BE2C (cell line): ENCODE measurements at regions not wholly inside any gene's neighbourhood (a gene's known extent, or its start where the extent isn't known, plus 50 kb on each side); places are given as distances from the start of the nearest gene placed in this dataset.

Source experiments
- DNase-seq: peaks from one replicate; pipeline ENCODE4 v3.0.0-alpha.2; 2020
- H3K27me3 ChIP-seq: fragments of 250-450 bp; sonication (Bioruptor Pico); 2 replicates; pipeline ENCODE4 v1.5.1; 2020; ENCODE audit warnings: mild to moderate bottlenecking
- H3K36me3 ChIP-seq: fragments of 250-450 bp; sonication (Bioruptor Pico); 2 replicates; pipeline ENCODE4 v1.5.1; 2020; ENCODE audit warnings: mild to moderate bottlenecking
- H3K4me1 ChIP-seq: fragments of 250-450 bp; sonication (Bioruptor Pico); 2 replicates; pipeline ENCODE4 v1.5.1; 2020
- H3K4me3 ChIP-seq: 2 replicates; pipeline ENCODE4 v1.5.1; 2011; ENCODE audit warnings: low read depth, low read length
- H3K9me3 ChIP-seq: fragments of 250-450 bp; sonication (Bioruptor Pico); 2 replicates; pipeline ENCODE4 v1.5.1; 2020
- TF ChIP-seq, protein P1 (sequence below): IDR thresholded peaks from 2 replicates; pipeline ENCODE4 v1.5.1; 2012; ENCODE audit warnings: mild to moderate bottlenecking, low read depth, low read length

DNA sequence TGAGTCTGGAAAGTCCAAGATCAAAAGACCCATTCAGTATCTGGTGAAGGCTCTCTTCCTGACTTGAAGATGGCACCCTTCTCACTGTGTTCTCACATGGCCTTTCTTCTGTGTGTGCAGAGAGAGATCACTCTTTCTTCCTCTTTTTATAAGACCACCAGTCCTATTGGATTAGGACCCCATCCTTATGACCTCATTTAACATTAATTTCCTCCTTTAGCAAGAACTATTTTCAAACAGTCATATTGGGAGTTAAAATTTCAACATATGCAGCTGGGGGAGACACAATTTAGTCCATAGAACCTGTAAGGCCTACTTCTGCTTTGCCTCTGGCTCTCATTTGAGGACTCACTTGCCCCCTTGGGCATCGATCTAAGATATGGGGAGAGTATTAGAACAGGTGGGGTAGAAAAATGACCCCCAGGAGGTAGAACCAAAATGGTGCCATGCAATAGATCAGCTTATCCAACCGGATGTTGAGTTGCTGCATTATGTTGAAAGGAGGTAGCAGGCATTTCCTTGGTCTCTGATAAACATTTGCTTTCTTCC is 78.4 kb upstream of the ATXN1 start:
- no peaks in the 10 kb centered on the region for H3K4me1 ChIP-seq
- no peaks in the 10 kb centered on the region for H3K9me3 ChIP-seq
- no peaks in the 10 kb centered on the region for H3K27me3 ChIP-seq
- H3K36me3 ChIP-seq: no peaks in the 10 kb centered on the region
- no peak for DNase-seq
- TF ChIP-seq, protein P1, sequence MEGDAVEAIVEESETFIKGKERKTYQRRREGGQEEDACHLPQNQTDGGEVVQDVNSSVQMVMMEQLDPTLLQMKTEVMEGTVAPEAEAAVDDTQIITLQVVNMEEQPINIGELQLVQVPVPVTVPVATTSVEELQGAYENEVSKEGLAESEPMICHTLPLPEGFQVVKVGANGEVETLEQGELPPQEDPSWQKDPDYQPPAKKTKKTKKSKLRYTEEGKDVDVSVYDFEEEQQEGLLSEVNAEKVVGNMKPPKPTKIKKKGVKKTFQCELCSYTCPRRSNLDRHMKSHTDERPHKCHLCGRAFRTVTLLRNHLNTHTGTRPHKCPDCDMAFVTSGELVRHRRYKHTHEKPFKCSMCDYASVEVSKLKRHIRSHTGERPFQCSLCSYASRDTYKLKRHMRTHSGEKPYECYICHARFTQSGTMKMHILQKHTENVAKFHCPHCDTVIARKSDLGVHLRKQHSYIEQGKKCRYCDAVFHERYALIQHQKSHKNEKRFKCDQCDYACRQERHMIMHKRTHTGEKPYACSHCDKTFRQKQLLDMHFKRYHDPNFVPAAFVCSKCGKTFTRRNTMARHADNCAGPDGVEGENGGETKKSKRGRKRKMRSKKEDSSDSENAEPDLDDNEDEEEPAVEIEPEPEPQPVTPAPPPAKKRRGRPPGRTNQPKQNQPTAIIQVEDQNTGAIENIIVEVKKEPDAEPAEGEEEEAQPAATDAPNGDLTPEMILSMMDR: no peak
- H3K4me3 ChIP-seq: no peak overlapping the region

DNA sequence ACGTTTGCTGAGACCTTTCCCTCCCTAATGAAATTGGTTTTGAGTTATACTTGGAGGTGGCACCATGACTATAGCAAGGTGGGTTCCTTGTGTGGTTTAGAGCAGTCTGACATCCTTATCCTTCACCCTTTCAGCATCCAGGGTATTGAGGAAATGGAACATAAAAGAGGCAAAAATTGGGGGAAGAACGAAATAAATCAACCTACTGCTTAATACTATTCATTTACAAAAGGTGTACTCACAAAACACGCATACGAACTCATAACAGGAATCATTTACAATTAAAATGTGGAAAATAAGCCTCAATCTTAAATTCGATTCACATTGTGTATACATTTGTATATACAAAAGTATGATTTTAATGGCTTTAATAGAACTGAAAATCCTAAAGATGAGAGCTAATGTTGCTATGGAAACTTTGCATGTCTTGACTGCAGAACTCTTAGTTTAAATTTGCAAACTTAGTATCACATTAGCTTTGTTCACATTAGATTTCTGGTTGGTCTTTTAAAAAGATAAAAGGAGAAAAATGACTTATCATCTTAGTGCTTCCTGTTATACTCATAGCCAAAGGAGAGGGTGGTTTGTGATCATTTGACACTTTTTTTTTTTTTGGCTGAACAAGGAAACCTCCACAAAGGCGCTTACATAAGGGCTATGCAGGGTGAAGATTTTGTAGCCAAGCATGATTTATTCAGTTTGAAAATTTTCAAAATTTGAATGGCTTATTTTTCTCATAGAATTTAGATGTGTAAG is 76.1 kb upstream of the ATXN1 start:
- Histone ChIP-seq H3K4me3 (no peak overlapping the region), H3K4me1 (no peaks in the 10 kb centered on the region), H3K27me3 (no peaks in the 10 kb centered on the region), H3K36me3 (no peaks in the 10 kb centered on the region), H3K9me3 (no peaks in the 10 kb centered on the region)
- DNase-seq: no peak
- TF ChIP-seq, protein P1: no peak

GRCh38 chr6:16836144-16836981 is 75.1 kb upstream of the ATXN1 start:
- TF ChIP-seq, protein P1: no peak

GRCh38 chr6:16834242-16834641 is 73.0 kb upstream of the ATXN1 start:
- H3K27me3 ChIP-seq: no peaks in the 10 kb centered on the region
- no peaks in the 10 kb centered on the region for H3K36me3 ChIP-seq
- DNase-seq: no peak
- no peak overlapping the region for H3K4me3 ChIP-seq
- TF ChIP-seq, protein P1: no peak
- H3K4me1 ChIP-seq: no peaks in the 10 kb centered on the region
- no peaks in the 10 kb centered on the region for H3K9me3 ChIP-seq

More at GRCh38 chr6:16836144-16836981, 75.1 kb upstream of the ATXN1 start:
- H3K4me1 ChIP-seq: no peaks in the 10 kb centered on the region
- H3K36me3 ChIP-seq: no peaks in the 10 kb centered on the region
- H3K9me3 ChIP-seq: no peaks in the 10 kb centered on the region
- H3K27me3 ChIP-seq: no peaks in the 10 kb centered on the region
- no peak overlapping the region for H3K4me3 ChIP-seq
- DNase-seq: no peak

DNA sequence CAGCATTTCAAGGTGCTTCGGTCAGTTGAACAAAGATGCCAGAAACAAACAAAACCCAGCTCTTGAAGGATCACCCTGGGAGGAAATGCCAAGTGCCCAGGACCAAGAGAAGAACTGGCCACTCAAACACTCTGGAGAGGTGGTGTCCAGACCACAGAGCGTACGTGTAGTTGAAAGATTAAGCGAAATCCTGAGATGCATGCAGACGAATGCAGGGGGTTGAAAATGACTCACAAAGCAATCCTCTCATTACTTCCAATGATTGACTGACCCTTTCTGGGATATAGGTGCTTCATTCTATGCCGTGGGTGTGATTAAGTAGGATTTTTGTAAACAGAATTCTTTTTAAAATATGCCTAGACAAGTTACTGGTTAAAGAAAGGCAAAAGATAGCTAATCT is 71.5 kb upstream of the ATXN1 start:
- no peak overlapping the region for H3K4me3 ChIP-seq
- TF ChIP-seq, protein P1: no peak
- no peaks in the 10 kb centered on the region for H3K27me3 ChIP-seq

More for the DNA sequence above, 71.5 kb upstream of the ATXN1 start:
- H3K4me1 ChIP-seq: no peaks in the 10 kb centered on the region
- H3K9me3 ChIP-seq: no peaks in the 10 kb centered on the region
- no peak for DNase-seq
- no peaks in the 10 kb centered on the region for H3K36me3 ChIP-seq
